ENCODE measurements at regions not wholly inside any gene's neighbourhood (a gene's known extent, or its start where the extent isn't known, plus 50 kb on each side); places are given as distances from the start of the nearest gene placed in this dataset.
"Not testable (repeated sequence)": the region's sequence is repeated elsewhere in the genome, so short reads cannot be mapped to it uniquely, and the experiment has no call there.

GRCh38 chr7:68840991-68841390 lies 757.3 kb upstream of the AUTS2 start:
- ATAC-seq (no peak), DNase-seq (no peak)
- intact Hi-C loops (cut with DNase I, micrococcal nuclease): no loop called here

GRCh38 chr7:68843985-68844384 lies 754.3 kb upstream of the AUTS2 start:
- DNase-seq; ATAC-seq; intact Hi-C loops (cut with DNase I, micrococcal nuclease): not testable (repeated sequence)

- ATAC-seq (no peak), DNase-seq (no peak)
- intact Hi-C loops (cut with DNase I, micrococcal nuclease): no loop called here
Measured at GRCh38 chr7:68846811-68847325, 751.4 kb upstream of the AUTS2 start.

- no peak for DNase-seq
- ATAC-seq: no peak
- intact Hi-C loops (cut with DNase I, micrococcal nuclease): no loop called here
Measured at GRCh38 chr7:68853254-68853653, 745.0 kb upstream of the AUTS2 start.

GRCh38 chr7:68857571-68857970 lies 740.7 kb upstream of the AUTS2 start:
- intact Hi-C loops (cut with DNase I, micrococcal nuclease): no loop called here
- no peak for ATAC-seq
- DNase-seq: no peak

- DNase-seq: no peak
- intact Hi-C loops (cut with DNase I, micrococcal nuclease): no loop called here
- no peak for ATAC-seq
Measured at GRCh38 chr7:68858497-68858896, 739.8 kb upstream of the AUTS2 start.

GRCh38 chr7:68861171-68861570 lies 737.1 kb upstream of the AUTS2 start:
- ATAC-seq (no peak), DNase-seq (no peak)
- intact Hi-C loops (cut with DNase I, micrococcal nuclease): no loop called here

- intact Hi-C loops (cut with DNase I, micrococcal nuclease): no loop called here
- no peak for DNase-seq
- no peak for ATAC-seq
Measured at GRCh38 chr7:68862261-68862660, 736.0 kb upstream of the AUTS2 start.

- intact Hi-C loops (cut with DNase I, micrococcal nuclease): no loop called here
- DNase-seq (no peak), ATAC-seq (no peak)
Measured at GRCh38 chr7:68862736-68863135, 735.5 kb upstream of the AUTS2 start.

- no peak for DNase-seq
- ATAC-seq: no peak
- intact Hi-C loops (cut with DNase I, micrococcal nuclease): no loop called here
Measured at GRCh38 chr7:68865351-68866199, 732.7 kb upstream of the AUTS2 start.

- no peak for ATAC-seq
- intact Hi-C loops (cut with DNase I, micrococcal nuclease): no loop called here
- no peak for DNase-seq
Measured at GRCh38 chr7:68866200-68866570, 732.1 kb upstream of the AUTS2 start.

GRCh38 chr7:68866721-68867120 lies 731.6 kb upstream of the AUTS2 start:
- DNase-seq, ATAC-seq: not testable (repeated sequence)

GRCh38 chr7:68868978-68869377 lies 729.3 kb upstream of the AUTS2 start:
- intact Hi-C loops (cut with DNase I, micrococcal nuclease): no loop called here
- DNase-seq (no peak), ATAC-seq (no peak)

More at GRCh38 chr7:68866721-68867120, 731.6 kb upstream of the AUTS2 start:
- intact Hi-C loops (cut with DNase I, micrococcal nuclease): not testable (repeated sequence)

- DNase-seq (no peak), ATAC-seq (no peak)
- intact Hi-C loops (cut with DNase I, micrococcal nuclease): no loop called here
Measured at GRCh38 chr7:68873616-68874015, 724.7 kb upstream of the AUTS2 start.

GRCh38 chr7:68875857-68876256 lies 722.4 kb upstream of the AUTS2 start:
- ATAC-seq: no peak

GRCh38 chr7:68887116-68887515 lies 711.2 kb upstream of the AUTS2 start:
- DNase-seq; intact Hi-C loops (cut with DNase I, micrococcal nuclease); ATAC-seq: not testable (repeated sequence)

More at GRCh38 chr7:68875857-68876256, 722.4 kb upstream of the AUTS2 start:
- intact Hi-C loops (cut with DNase I, micrococcal nuclease): no loop called here
- DNase-seq: no peak

GRCh38 chr7:68888971-68889385 lies 709.3 kb upstream of the AUTS2 start:
- ATAC-seq (no peak), DNase-seq (no peak)
- intact Hi-C loops (cut with DNase I, micrococcal nuclease): no loop called here

- DNase-seq: no peak
- intact Hi-C loops (cut with DNase I, micrococcal nuclease): no loop called here
- ATAC-seq: no peak
Measured at GRCh38 chr7:68892236-68892635, 706.0 kb upstream of the AUTS2 start.

- intact Hi-C loops (cut with DNase I, micrococcal nuclease): no loop called here
- ATAC-seq (no peak), DNase-seq (no peak)
Measured at GRCh38 chr7:68893411-68893810, 704.9 kb upstream of the AUTS2 start.

GRCh38 chr7:68899156-68899555 lies 699.1 kb upstream of the AUTS2 start:
- DNase-seq; ATAC-seq; intact Hi-C loops (cut with DNase I, micrococcal nuclease): not testable (repeated sequence)

GRCh38 chr7:68900096-68900495 lies 698.2 kb upstream of the AUTS2 start:
- ATAC-seq (no peak), DNase-seq (no peak)
- intact Hi-C loops (cut with DNase I, micrococcal nuclease): no loop called here
